IPS-11a (cell line): ENCODE measurements at regions not wholly inside any gene's neighbourhood (a gene's known extent, or its start where the extent isn't known, plus 50 kb on each side); places are given as distances from the start of the nearest gene placed in this dataset.
A peak's percentile ranks its signal among the peaks of the same experiment; 100 is the strongest.

Experiments used
- H3K4me3 ChIP-seq: one replicate; pipeline ENCODE4 v1.5.1; 2013; ENCODE audit warnings: low read depth, low read length, control low read depth

GRCh38 chr11:16685914-16686313, 52.5 kb upstream of the C11orf58 start:
- no peak overlapping the region for H3K4me3 ChIP-seq

GRCh38 chr11:16678466-16679116, 59.9 kb upstream of the C11orf58 start:
- H3K4me3 ChIP-seq: no peak overlapping the region

GRCh38 chr11:16669799-16670415, 68.5 kb upstream of the C11orf58 start:
- no peak overlapping the region for H3K4me3 ChIP-seq

GRCh38 chr11:16632295-16633200, 105.9 kb upstream of the C11orf58 start:
- no peak overlapping the region for H3K4me3 ChIP-seq

- no peak overlapping the region for H3K4me3 ChIP-seq
Observed at GRCh38 chr11:16630651-16631050, 107.8 kb upstream of the C11orf58 start.

GRCh38 chr11:16618431-16618830, 120.0 kb upstream of the C11orf58 start:
- no peak overlapping the region for H3K4me3 ChIP-seq

GRCh38 chr11:16615480-16615879, 123.0 kb upstream of the C11orf58 start:
- no peak overlapping the region for H3K4me3 ChIP-seq

GRCh38 chr11:16613512-16614381, 124.7 kb upstream of the C11orf58 start:
- H3K4me3 ChIP-seq: peak overlapping the region; percentile 33

- no peak overlapping the region for H3K4me3 ChIP-seq
Observed at GRCh38 chr11:16613262-16613511, 125.3 kb upstream of the C11orf58 start.

GRCh38 chr11:16612566-16613261, 125.7 kb upstream of the C11orf58 start:
- H3K4me3 ChIP-seq: no peak overlapping the region

GRCh38 chr11:16611926-16612565, 126.4 kb upstream of the C11orf58 start:
- no peak overlapping the region for H3K4me3 ChIP-seq

GRCh38 chr11:16611401-16611921, 127.0 kb upstream of the C11orf58 start:
- H3K4me3 ChIP-seq: no peak overlapping the region

GRCh38 chr11:16610738-16611388, 127.6 kb upstream of the C11orf58 start:
- H3K4me3 ChIP-seq: no peak overlapping the region

GRCh38 chr11:16610213-16610737, 128.2 kb upstream of the C11orf58 start:
- H3K4me3 ChIP-seq: no peak overlapping the region

- H3K4me3 ChIP-seq: no peak overlapping the region
Observed at GRCh38 chr11:16609769-16610168, 128.7 kb upstream of the C11orf58 start.

GRCh38 chr11:16607675-16608644, 130.5 kb upstream of the C11orf58 start:
- peak overlapping the region; percentile 47 for H3K4me3 ChIP-seq

- H3K4me3 ChIP-seq: peak overlapping the region; percentile 47
Observed at GRCh38 chr11:16606784-16607674, 131.4 kb upstream of the C11orf58 start.
